ENCODE measurements at regions not wholly inside any gene's neighbourhood (a gene's known extent, or its start where the extent isn't known, plus 50 kb on each side); places are given as distances from the start of the nearest gene placed in this dataset.

- TF ChIP-seq, protein P1, sequence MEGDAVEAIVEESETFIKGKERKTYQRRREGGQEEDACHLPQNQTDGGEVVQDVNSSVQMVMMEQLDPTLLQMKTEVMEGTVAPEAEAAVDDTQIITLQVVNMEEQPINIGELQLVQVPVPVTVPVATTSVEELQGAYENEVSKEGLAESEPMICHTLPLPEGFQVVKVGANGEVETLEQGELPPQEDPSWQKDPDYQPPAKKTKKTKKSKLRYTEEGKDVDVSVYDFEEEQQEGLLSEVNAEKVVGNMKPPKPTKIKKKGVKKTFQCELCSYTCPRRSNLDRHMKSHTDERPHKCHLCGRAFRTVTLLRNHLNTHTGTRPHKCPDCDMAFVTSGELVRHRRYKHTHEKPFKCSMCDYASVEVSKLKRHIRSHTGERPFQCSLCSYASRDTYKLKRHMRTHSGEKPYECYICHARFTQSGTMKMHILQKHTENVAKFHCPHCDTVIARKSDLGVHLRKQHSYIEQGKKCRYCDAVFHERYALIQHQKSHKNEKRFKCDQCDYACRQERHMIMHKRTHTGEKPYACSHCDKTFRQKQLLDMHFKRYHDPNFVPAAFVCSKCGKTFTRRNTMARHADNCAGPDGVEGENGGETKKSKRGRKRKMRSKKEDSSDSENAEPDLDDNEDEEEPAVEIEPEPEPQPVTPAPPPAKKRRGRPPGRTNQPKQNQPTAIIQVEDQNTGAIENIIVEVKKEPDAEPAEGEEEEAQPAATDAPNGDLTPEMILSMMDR (conservative IDR thresholded peaks at IDR 0.05; ENCODE audit: low read length): no peak
- TF ChIP-seq EZH2phosphoT487 (IDR thresholded peaks at IDR 0.05; ENCODE audit: borderline replicate concordance): no peak
These were observed 348.4 kb upstream of the MEOX2 start for GRCh38 chr7:16034866-16035265.
